GM12875 (cell line): ENCODE measurements at regions not wholly inside any gene's neighbourhood (a gene's known extent, or its start where the extent isn't known, plus 50 kb on each side); places are given as distances from the start of the nearest gene placed in this dataset.
"Not testable (repeated sequence)": the region's sequence is repeated elsewhere in the genome, so short reads cannot be mapped to it uniquely, and the experiment has no call there.

Experiments
- H3K4me3 ChIP-seq: one replicate; pipeline ENCODE4 v1.5.1; 2011; ENCODE audit warnings: low read depth, low read length, control low read depth
- TF ChIP-seq, protein P1 (sequence below): IDR thresholded peaks from 2 replicates; pipeline ENCODE4 v1.5.1; 2011; ENCODE audit warnings: low read depth, mild to moderate bottlenecking, control low read depth, inconsistent platforms, low read length, moderate library complexity, borderline replicate concordance; ENCODE audit not compliant: insufficient read depth

DNA sequence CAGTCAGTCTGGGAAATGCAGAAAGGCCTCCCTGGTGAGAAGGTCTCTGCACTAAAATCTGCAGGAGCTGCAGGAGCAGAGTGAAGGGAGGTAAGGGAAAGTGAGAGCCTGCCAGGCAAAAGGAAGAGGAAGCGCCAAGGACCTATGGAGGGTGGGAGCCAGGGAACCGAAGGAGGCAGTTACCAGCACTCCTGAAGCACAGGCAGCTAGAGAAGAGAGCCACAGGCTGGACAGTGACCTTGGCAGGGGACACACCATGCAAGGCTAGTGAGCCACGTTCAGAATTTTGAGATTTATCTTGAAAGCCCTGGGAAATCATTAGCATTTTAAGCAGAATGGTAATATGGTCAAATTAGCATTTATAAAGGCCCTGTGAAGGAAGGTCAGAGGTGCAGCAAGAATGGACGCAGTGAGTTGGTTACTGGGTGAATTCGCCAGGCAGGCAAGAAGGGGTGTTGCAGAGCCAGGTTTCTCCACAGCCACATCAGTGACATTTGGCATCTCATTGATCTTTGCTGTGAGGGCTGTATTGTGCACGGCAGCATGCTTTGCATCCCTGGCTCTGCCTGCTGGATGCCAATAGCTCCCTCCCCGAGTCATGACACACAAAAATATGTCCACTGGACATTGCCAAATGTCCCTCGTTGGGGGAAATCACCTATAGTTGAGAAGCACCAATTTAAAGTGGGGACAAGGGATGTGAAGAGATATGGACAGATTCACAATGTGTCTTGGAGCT, 54.7 kb upstream of the LANCL2 start:
- H3K4me3 ChIP-seq = no peak overlapping the region
- TF ChIP-seq, protein P1, sequence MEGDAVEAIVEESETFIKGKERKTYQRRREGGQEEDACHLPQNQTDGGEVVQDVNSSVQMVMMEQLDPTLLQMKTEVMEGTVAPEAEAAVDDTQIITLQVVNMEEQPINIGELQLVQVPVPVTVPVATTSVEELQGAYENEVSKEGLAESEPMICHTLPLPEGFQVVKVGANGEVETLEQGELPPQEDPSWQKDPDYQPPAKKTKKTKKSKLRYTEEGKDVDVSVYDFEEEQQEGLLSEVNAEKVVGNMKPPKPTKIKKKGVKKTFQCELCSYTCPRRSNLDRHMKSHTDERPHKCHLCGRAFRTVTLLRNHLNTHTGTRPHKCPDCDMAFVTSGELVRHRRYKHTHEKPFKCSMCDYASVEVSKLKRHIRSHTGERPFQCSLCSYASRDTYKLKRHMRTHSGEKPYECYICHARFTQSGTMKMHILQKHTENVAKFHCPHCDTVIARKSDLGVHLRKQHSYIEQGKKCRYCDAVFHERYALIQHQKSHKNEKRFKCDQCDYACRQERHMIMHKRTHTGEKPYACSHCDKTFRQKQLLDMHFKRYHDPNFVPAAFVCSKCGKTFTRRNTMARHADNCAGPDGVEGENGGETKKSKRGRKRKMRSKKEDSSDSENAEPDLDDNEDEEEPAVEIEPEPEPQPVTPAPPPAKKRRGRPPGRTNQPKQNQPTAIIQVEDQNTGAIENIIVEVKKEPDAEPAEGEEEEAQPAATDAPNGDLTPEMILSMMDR = no peak

DNA sequence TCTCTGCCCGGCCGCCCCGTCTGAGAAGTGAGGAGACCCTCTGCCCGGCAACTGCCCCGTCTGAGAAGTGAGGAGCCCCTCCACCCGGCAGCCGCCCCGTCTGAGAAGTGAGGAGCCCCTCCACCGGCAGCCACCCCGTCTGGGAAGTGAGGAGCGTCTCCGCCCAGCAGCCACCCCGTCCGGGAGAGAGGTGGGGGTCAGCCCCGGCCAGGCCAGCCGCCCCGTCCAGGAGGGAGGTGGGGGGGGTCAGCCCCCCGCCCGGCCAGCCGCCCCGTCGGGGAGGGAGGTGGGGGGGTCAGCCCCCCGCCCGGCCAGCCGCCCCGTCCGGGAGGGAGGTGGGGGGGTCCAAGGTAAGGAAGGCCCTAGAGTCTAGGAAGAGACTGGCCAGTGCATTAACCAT, 53.2 kb upstream of the LANCL2 start:
- not testable (repeated sequence) for H3K4me3 ChIP-seq

DNA sequence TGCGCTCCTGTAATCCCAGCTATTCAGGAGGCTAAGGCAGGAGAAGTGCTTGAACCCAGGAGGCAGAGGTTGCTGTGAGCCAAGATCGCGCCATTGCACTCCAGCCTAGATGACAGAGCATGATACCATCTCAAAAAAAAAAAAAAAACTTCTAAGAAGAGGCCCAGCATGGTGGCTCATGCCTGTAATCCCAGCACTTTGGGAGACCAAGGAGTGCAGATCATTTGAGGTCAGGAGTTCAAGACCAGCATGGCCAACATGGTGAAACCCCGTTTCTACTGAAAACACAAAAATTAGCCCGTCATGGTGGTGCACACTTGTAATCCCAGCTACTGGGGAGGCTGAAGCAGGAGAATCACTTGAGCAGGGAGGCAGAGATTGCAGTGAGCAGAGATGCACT, 51.5 kb upstream of the LANCL2 start:
- not testable (repeated sequence) for H3K4me3 ChIP-seq

DNA sequence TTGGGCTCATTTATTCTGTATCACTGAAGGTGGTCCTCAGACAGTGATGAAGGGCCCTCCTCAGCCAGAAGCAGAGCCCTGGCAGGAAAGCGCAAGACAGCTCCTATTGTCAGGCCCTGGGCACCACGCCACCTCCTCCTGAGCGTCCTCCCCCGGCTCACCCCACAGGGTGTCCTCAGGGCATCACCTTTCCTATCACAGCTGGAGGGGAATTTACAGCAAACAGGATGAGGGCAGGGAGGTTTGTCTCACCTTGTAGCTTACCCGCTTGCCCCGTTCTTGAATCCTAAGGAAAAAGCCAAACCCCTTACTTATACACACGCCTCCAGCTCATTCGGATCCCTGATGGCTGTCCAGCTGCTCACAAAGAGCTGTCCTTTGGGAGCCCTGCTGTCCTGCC, 50.2 kb upstream of the LANCL2 start:
- TF ChIP-seq, protein P1 = no peak
- no peak overlapping the region for H3K4me3 ChIP-seq
